CD4-positive, alpha-beta T cell treated with Interleukin-10 for 1 hour (primary cell): ENCODE measurements at regions not wholly inside any gene's neighbourhood (a gene's known extent, or its start where the extent isn't known, plus 50 kb on each side); places are given as distances from the start of the nearest gene placed in this dataset.

Experiments
- DNase-seq: peaks from one replicate; pipeline ENCODE4 v3.0.0-alpha.2; 2020

DNA sequence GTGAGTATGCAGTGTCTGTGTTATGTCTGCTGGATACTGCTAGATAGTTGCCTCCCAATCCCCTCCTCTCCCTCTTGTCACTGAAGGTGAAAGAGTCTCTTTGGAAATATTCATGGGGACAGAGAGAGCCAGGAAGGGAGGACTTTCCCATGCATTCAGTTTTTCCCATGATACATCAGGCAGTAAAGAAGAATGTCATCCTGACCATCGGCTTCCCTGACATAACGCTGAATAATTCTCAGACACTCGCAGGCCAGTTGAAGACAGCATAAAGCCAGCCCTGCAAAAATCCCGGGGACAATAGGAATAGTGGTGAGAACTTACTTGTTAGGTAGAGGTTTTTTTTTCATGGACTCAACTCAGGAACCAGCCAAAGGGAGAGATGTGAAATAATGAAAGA, 58.1 kb downstream of the KLF4 start:
- DNase-seq, result no peak

DNA sequence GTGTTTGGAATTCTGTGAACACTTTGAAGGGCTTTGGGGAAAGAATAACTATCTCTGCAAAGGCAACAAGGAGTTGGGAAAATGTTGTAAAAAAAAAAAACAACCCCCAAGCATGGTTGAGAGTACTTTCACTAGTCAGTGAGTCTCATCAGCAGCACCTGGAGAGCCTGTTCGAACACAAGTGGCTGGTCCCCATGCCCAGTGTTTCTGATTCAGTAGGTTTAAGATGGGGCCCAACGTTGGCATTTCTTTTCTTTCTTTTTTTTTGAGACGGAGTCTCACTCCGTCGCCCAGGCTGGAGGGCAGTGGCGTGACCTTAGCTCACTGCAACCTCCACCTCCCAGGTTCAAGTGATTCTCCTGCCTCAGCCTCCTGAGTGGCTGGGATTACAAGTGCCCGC, 59.5 kb downstream of the KLF4 start:
- no peak for DNase-seq

DNA sequence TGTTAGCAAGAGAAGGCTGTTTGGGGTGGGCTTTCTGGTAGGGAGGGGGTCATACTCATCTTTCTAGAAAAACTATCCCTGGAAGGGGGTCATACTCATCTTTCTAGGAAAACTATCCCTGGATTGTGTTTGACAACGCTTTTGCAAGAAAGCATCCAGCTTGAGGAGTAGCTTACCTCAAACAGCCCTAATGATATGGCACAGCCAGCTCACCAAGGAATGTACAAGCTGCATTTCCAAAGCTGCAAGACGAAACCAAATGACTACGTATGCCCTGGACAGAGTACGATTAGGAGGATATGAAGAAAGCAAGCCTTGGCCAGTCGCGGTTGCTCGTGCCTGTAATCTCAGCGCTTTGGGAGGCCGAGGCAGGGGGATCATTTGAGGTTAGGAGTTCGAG, 63.4 kb downstream of the KLF4 start:
- DNase-seq, result no peak

DNA sequence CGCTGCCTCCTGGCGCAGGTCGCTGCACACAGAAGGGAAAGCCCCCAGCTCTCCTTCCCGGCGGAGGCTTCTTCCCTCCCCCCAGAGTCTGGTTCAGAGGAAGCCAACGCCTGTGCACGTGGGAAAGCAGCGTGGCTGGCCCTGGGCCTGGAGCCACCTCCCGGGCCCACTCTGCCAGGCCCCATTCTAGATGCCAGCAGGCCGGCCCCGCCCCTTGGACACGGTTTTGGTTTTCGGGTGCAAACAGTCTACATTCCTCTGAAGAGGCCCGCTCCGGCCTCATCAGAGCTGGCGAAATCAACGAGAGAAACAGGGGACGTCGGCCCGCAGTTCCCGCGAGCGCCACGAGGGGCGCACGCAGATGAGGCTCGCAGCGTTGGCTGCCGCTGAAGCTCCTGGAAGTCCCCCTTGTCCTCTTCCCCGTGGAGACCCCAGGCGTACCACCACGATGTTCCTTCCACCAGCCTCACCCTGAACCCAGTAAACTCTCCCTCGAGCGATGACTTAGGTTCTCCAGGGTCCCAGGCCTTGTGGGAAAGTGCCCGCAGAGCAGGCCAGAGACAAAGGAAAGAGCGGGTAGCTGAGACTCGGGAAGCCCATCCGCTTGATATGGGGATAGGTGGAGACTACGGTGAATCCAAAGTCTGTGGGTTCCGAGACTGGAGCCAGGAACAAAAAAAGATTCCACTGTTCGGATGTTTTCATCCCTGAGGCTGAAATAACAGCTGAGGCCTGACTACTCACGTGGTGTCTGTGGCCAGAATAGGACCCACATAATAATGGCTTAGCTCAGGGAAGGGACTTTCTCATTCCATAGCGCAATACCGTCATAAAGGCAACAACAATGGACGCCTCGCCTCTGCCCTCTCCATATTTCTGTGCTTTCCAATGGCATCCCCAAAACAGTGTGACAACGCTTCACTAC, 64.2 kb downstream of the KLF4 start:
- peak; percentile 24 for DNase-seq

DNA sequence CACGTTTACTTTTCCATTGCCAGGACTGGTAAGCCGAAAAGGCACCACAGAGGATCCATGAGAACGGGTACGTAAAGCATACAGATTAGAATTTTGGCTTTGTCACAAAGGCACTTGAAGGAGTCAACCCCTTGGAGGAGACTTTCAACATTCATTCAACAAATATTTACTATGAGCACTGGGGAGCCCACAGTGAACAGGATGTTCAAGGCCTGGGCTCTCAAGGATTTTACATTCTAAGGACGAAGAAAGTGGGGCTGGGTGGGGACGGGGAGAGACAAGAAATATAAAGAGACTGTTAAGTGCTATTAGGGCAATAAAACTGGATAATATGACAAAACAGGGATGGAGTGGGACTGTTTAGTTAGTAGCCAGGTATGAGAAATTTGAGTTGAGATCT, 66.0 kb downstream of the KLF4 start:
- no peak for DNase-seq

DNA sequence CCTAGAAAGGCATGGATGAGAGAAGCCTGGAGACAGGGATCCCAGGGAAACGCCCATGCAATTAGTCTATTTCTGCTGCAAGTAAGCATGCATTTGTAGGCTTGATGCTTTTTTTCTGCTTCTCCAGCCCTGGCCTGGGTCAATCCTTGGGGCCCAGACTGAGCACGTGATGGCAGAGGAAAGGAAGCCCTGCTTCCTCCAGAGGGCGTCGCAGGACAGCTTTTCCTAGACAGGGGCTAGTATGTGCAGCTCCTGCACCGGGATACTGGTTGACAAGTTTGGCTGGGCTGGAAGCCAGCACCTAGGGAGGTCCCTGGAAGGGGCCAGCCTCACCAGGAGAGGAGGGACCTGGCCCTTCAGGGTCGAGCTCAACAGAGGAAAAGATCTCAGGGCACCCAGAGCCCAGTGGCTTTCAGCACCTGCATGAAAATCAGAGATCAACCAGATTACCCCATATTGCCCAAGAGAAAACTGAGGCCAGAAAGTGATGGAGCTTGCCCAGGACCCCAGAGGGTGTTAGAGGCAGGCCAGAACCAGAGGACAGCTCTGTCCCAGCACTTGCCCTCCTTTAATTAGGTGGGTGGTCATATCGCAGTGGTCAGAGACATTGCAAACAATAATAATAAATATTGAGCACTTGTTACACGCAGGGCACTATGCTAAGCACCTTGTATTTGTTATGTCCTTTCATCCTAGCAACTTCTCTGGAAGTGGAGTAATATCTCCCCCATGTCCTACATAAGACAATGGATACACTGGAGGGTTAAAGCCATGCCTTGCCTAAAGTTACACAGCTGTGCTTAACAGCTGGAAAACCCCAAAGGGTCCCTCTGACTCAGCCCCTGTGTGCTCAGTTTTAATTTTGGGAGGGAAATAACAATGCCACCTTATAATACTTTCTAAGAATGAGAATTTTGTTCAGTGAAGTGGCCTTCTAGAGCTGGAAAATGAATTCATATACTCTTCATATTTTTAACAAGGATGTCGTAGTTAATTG, 67.1 kb downstream of the KLF4 start:
- peak; percentile 3 for DNase-seq

DNA sequence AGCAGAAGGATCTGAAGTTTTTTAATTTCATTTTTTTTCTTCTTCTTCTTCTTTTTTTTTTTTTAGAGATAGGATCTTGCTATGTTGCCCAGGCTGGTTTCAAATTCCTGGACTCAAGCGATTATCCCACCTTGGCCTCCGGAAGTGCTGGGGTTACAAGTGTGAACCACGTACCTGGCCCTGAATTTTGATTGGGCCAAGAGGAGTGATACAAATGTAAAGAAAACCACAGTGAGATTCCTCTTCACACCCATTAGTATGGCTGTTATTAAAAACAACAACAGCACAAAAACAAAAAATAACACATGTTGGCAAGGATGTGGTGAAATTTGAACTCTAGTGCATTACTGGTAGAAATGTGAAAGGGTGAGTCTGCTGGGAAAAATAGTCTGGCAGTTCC, 79.1 kb downstream of the KLF4 start:
- DNase-seq, result no peak

DNA sequence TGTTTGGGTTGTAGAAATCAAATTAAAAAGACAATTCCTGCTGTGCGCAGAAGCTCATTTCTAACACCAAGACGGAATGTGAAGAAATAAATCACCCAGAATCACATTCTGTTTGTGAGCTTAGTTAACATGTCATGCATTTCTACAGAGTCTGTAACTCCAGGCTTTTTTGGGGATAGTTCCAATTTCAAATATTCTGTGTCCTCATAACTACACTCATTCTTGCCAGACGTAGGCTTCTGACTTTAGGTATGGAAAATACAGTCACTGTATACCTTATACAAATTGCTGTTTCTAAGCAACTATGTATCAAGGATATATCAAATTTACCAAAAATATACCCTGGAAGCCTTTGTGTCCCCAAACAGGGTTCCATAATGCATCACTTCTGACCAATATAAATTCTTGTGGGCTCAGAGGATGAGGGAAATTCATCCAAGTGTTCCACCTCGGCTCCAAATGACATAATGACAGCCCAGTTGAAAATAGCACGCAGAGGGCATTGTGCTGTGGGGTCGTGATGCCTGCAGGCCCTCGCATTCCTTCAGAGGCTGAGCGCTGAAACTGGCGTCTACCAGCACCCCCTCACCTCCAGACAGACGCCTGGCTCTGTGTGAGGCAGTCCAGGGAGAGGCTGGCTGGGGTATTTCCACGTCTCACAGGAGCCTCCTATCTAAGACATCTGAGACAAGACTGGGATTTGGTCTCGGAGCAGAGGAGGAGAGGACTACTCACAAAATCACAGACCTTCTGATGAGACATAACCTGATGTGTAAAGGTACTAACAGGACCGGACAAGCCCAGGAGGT, 79.8 kb downstream of the KLF4 start:
- no peak for DNase-seq

DNA sequence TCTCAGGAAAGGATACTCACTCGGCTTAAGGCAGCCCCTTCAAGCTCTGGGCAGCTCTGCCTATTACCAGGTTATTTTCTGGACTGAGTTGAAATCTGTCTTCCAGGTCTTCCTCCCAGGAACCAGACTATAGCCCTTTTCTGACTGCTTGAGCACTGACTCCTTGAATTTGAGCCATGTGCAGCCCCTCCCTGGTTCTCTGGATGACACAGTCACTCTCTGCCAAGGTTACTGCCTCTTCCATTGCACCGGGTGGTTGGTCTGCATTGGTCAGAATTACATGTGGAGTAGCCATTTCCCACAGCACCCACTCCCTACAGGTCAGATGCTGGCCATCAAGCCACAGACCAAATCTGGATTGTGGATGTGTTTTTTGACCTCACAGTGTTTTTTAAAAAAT, 81.9 kb downstream of the KLF4 start:
- DNase-seq, result no peak

DNA sequence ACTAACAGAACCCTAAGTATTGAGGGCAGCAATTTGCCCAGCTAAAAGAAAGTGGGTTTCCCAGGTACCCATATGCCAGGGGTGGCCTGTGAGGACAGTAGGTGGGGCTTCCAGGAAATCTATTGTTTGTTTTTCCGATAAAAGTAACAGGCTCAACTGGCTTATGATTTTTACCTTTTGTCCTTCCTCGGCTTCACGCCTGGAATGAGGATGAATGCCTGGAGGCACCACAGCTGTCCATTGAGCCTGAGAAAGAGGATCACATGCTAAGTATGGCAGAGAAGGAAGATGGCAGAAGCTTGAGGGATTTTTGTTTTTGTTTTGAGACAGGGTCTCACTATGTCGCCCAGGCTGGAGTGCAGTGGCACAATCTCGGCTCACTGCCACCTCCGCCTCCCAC, 84.1 kb downstream of the KLF4 start:
- no peak for DNase-seq

DNA sequence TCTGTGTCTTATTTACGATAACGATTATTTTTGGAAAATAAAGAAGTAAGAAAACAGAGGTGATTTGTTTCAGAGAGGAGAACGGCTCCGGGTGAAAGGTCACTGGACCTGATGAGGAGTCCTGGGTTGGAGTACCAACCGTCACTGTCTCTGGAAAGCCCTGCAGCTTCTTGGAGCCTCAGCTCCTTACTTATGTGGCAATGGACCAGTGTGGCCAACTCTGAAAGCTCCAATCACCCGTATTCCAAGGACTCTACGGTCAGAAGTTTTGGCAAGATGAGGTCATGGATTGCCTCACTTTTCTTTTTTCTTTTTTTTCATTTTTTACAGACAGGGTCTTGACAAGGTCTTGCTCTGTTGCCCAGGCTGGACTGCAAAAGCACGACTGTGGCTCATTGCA, 84.8 kb downstream of the KLF4 start:
- DNase-seq, result no peak

DNA sequence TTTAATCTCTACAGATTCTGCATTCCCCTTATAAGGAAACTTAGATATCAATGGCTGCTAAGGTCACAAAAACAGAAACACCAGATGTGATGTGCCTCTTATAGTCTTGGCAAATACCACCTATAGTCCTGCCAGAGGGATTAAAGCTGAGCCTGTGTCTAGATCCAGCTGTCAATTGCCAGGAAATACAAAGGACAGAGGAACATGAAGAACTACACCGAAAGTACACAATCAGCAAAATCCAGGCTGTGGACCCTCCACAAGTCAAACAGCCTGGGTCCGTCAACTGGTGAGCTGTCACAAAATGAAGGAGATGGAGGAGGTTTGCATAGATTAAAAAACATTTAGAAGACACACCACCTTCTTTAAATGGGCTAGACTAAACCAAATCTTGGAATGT, 85.4 kb downstream of the KLF4 start:
- DNase-seq, result no peak

DNA sequence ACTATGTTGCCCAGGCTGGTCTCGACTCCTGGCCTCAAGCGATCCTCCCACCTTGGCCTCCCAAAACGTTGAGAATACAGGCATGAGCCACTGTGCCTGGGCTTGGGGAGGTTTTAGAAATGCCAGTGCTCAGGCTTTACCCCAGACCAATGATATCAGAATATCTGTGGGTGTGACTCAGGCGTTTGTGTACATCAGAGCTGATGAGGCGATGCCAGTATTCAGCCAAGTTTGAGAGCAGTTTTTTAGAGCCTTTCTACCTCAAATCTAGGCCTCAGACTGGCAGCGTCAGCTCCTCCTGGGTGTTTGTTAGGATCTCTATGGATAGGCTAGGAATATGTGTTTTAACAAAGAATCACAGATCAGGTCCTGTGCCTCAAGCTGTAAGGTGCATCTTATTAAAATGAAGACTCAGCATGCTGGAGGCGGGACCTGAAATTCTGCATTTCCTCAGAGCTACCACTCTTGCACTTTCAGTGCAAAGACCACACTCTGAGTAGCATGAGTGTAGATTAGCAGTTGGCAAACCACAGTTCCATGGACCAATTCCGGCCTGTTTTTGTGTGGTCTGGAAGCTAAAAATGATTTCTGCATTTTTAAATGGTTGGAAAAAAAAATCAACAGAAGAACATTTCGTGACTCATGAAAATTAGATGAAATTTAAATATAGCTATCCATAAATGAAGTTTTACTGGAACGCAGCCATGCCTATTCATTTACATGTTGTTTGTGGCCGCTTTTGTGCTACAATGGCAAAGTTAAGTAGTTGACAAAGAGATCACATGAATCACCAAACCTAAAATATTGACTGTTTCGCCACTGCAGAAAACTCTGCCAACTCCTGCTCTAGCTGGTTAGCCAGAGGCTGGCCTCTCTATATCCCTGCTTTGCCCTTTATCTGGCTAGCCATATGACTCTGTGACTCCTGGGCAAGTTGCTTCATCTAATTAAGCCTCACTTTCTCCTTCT, 92.2 kb downstream of the KLF4 start:
- no peak for DNase-seq

DNA sequence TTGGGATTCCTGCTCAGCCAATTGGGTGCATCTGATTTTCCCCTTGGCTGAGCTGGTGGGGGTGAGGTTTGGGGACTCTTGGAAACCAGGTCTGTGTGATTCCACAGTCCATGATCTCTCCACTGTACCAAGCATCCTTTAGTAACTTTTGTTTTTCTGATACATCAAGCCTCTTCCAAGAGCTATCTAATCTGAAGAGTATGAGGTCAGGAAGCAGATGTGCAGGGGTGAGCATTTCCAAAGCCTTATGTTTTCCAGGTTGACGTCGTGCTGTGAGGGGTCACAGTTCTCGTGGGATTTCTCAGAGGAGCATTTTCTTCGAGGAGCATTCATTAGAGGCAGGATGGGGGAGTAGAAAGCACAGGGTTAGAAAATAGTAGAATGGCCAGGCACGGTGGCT, 95.3 kb downstream of the KLF4 start:
- DNase-seq, result no peak

DNA sequence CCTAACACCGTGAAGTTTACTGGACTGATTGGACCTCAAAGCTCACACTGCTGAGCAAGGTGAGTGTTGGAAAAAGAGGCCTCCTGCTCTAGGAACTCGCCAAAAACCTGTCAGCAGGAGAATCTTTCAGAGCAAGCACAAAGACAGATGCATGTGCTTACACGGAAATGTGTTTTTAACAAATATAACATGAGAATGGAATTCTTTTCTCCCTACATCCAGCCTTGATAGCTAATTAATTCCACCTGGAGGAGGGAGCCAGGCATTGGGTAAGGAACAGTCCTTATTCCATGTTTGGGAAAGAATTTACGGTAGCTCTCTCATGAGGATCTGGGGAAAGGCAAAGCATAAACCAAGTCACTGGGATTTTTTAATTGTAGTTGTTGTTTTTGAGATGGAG, 98.8 kb downstream of the KLF4 start:
- DNase-seq, result no peak

DNA sequence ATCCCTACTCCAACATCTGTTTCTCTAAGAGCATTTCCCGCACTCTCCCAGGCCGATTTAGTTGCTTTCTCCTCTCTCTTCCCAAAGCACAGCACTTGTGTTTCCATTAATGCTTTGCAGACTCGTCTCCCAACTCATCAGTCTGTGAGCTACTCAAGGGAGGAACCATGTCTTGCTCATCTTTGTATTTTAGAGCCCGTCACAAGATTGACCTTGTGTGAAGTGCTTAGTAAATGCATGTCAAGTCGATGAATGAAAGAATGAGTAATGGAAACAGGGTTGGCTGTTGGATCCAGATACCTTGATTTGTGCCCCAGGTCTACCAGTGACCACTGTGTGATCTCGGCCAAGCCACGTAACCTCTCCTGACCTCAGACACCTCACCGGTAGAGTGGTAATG, 99.3 kb downstream of the KLF4 start:
- no peak for DNase-seq

DNA sequence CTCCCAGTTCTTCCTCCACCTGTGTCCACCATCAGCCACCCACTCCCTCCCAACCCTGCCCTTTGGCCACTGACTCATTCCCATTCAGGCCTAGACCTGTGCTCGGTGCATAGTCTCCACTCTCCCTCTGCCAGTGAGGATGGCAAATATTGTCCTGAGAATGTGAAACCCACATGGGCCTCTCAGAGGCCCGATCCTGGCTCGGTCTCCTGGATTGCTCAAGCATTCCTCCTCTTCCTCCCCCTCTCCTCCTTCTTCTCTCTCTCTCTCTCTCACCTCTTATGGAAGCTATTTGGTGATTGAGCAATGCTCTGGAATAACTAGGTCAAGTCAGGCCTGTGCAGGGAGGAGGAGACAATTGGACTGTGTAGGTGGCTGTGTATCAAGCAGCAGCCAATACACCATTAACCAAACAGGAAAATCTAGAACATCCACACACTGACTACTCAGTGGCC, 99.9 kb downstream of the KLF4 start:
- no peak for DNase-seq

DNA sequence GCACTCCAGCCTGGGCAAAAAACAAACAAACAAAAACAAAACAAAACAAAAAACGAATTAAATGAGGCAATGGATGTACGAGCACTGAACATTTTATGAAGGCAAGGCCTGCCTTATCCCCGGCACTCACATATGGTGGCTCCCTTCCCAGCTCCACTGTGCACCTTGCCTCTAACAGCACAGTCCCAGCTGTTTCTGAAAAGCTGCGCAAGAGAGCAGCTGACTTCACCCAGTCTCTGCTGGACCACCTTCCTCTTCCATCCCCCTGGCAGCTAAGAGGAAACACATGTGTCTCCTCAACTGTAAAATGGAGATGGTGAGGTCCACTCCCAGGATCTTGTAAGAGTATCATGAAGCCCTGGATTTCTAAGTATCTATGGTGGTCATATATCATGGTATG, 100.7 kb downstream of the KLF4 start:
- no peak for DNase-seq

DNA sequence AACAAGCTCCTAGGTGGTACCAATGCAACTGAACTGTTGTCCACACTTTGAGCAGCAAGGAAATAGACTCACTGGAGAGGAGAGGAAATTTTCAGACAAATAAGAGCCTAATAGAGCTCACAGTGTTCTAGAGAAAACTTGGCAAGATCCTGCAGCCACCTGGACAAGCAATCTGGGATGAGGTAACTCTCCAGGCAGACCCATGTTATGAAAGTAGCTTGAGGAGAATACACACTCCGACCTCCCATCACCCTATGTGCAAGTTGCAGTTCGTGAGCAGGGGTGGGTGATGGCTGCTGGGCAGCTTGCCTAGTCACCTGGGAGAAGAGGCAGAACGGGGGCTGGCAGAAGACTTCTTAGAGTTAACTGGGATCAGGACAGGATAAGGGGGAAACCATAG, 102.2 kb downstream of the KLF4 start:
- DNase-seq, result no peak

DNA sequence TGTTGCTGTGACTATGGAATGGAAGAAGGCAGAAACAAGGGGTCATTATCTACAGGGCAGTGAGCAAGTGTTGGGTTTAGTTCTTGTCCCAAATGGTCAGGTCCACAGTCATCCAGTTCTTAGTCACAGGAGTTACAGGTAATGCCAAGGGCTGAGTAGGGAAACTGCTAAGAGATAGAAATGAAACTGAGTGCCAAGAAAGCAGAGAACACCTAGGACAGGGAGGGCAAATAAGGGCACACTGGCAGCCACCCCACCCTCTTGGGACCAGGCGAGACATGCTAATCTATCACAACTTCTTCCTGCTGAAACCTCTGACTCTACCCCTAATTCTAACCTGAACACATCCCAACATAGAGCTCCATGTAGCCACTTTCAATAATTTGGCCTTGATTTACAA, 103.2 kb downstream of the KLF4 start:
- no peak for DNase-seq
